Type B pancreatic cell (in vitro differentiated cells): ENCODE measurements at regions not wholly inside any gene's neighbourhood (a gene's known extent, or its start where the extent isn't known, plus 50 kb on each side); places are given as distances from the start of the nearest gene placed in this dataset.

Source experiments
- DNase-seq: peaks from one replicate; pipeline ENCODE4 v3.0.0; 2021; ENCODE audit warnings: mixed read lengths; ENCODE audit not compliant: unreplicated experiment; ENCODE audit errors: extremely low spot score
- H3K27ac Mint-ChIP-seq: 2 replicates; pipeline ENCODE4 v1.8.0; 2021; ENCODE audit warnings: mild to moderate bottlenecking, mixed read lengths
- H3K27me3 Mint-ChIP-seq: 2 replicates; pipeline ENCODE4 v1.8.0; 2021; ENCODE audit warnings: mixed read lengths
- H3K36me3 Mint-ChIP-seq: 2 replicates; pipeline ENCODE4 v1.8.0; 2021; ENCODE audit warnings: mixed read lengths
- H3K4me1 Mint-ChIP-seq: one replicate; pipeline ENCODE4 v1.8.0; 2021; ENCODE audit warnings: mixed read lengths; ENCODE audit not compliant: unreplicated experiment
- H3K4me3 Mint-ChIP-seq: 2 replicates; pipeline ENCODE4 v1.8.0; 2021; ENCODE audit warnings: mild to moderate bottlenecking, mixed read lengths
- H3K9me3 Mint-ChIP-seq: 2 replicates; pipeline ENCODE4 v1.8.0; 2021; ENCODE audit warnings: mixed read lengths
- TF ChIP-seq, protein P1 (sequence below): fragments of 200-600 bp; sonication (generic); conservative IDR thresholded peaks from 2 replicates; pipeline ENCODE4 v1.5.0; 2021; ENCODE audit warnings: antibody characterized with exemption, mild to moderate bottlenecking

DNA sequence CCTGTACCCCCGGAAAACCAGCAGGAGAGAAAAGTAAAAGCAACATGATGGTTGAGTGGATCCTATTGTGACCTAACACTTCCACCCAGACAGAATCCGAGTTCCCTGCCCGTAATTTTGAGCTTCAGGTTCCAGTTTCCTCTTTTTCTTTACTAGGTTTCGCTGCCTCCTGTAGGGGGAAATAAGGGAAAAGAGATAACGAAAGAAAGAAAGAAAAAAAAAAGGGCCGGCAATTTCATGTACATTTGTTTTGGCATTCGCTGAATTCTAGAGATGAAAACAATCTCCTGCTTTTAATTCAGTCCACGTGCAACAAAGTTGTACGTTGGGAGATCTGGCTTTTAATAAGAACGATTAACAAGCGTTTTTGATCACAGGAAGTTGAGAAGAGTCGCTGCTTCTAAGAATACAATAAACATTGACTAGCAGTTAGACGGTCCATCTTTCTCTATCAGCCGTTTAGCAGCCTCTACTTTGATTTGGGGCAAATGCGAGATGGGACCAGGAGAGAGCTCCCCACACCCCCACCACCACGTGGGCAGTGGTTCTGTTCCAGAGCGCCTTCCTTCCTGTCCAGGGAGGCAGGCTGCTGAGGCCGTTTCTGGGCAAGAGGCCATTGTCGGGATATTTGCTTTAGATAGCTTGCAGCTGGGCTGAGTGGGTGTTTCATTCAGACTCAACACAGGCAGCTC lies 155.9 kb upstream of the RUNX1 start:
- TF ChIP-seq, protein P1, sequence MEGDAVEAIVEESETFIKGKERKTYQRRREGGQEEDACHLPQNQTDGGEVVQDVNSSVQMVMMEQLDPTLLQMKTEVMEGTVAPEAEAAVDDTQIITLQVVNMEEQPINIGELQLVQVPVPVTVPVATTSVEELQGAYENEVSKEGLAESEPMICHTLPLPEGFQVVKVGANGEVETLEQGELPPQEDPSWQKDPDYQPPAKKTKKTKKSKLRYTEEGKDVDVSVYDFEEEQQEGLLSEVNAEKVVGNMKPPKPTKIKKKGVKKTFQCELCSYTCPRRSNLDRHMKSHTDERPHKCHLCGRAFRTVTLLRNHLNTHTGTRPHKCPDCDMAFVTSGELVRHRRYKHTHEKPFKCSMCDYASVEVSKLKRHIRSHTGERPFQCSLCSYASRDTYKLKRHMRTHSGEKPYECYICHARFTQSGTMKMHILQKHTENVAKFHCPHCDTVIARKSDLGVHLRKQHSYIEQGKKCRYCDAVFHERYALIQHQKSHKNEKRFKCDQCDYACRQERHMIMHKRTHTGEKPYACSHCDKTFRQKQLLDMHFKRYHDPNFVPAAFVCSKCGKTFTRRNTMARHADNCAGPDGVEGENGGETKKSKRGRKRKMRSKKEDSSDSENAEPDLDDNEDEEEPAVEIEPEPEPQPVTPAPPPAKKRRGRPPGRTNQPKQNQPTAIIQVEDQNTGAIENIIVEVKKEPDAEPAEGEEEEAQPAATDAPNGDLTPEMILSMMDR = no peak
- no peak overlapping the region for H3K4me3 Mint-ChIP-seq
- peaks cover under 1% of the 10 kb centered on the region for H3K9me3 Mint-ChIP-seq
- DNase-seq = no peak
- H3K36me3 Mint-ChIP-seq = no peaks in the 10 kb centered on the region
- no peak overlapping the region for H3K27ac Mint-ChIP-seq
- H3K27me3 Mint-ChIP-seq = no peaks in the 10 kb centered on the region
- H3K4me1 Mint-ChIP-seq = peaks cover 12% of the 10 kb centered on the region

- no peak for DNase-seq
- Mint-ChIP-seq H3K9me3 (no peaks in the 10 kb centered on the region), H3K4me1 (peaks cover 12% of the 10 kb centered on the region), H3K27me3 (no peaks in the 10 kb centered on the region), H3K36me3 (no peaks in the 10 kb centered on the region), H3K27ac (no peak overlapping the region), H3K4me3 (no peak overlapping the region)
- TF ChIP-seq, protein P1 = no peak
These were observed 155.0 kb upstream of the RUNX1 start for GRCh38 chr21:35204125-35204524.

DNA sequence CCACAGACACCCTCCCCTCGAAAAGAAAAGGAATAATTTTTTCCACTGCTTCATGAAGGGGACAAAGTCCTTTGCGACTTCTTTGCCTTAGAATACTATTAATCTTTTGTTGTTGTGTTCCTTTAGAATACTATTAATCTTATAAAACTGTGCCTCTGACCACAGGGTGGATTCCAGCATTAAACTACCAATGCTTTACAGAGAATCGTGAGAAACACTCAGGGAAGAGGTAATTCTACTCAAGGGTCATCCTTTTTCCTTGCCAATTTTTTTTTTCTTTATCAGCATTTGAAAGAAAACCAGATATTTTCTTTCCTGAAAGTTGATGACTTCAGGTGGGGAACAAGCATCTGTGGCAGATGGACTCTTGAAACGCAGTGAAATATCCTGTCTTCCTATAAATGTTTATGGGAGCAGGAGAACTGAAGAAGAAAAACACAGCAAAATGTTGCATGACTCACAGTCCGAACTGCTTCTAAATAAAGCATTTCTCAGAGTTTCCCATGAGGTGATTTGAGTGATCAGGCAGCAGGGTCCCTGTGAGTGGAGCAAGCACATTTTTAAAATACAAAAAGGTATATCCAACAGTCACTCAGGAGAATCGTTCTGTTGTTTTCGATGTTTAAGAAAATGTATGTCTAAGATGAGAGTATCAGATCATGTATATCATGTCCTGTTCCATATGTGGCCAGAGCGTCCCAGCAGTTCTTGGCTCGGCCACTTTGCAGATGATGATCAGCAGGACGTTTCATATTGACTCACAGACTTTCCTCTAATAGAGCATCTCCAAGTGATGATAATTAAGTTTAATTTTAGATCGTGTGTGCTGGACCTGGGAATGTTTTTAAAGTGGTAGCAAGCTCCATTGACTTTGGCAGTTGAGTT lies 154.2 kb upstream of the RUNX1 start:
- no peaks in the 10 kb centered on the region for H3K36me3 Mint-ChIP-seq
- peaks cover under 1% of the 10 kb centered on the region for H3K27me3 Mint-ChIP-seq
- H3K9me3 Mint-ChIP-seq = no peaks in the 10 kb centered on the region
- no peak overlapping the region for H3K4me3 Mint-ChIP-seq
- H3K27ac Mint-ChIP-seq = no peak overlapping the region
- H3K4me1 Mint-ChIP-seq = peaks cover 12% of the 10 kb centered on the region
- TF ChIP-seq, protein P1 = no peak
- DNase-seq = no peak

DNA sequence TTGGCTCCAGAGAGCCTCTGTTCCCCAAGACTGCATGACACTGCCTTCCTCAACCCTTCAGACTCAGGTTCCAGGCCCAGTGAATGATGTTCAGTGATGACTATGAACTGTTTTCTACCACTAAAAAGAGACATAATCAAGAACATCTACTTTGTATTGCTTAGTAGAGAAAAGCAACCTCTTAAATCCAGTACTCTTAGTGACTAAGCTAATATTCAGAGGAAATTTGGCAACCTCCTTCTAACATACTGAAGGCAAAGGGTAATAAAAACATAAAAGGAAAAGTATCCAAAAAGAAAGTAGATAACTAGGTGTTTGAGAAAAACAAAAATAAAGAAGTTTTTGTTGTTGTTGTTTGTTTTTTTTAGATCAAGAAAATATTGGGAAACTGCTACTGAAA lies 153.3 kb upstream of the RUNX1 start:
- DNase-seq = no peak
- Mint-ChIP-seq H3K4me1 (peaks cover 16% of the 10 kb centered on the region), H3K27ac (no peak overlapping the region), H3K9me3 (no peaks in the 10 kb centered on the region), H3K27me3 (peaks cover 3% of the 10 kb centered on the region), H3K4me3 (no peak overlapping the region), H3K36me3 (no peaks in the 10 kb centered on the region)
- TF ChIP-seq, protein P1 = no peak

DNA sequence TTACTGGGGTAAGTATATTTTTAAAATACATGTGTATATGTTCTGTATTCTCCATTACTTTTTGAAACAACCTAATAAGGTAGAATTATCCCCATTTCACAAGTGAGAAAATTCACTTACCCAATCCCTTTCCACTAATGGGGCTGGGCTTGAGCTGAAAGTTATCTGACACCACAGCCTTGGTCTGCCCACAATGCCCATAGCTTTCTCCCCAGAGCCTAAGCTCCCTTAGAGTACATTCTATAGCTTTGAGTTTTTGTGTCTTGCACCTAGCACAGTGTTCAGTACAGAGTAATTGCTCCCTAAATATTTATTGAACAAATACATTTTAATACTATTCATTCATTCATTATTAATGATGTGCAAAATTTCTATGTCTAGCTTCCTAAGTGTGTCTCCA lies 152.7 kb upstream of the RUNX1 start:
- Mint-ChIP-seq H3K4me1 (peaks cover 15% of the 10 kb centered on the region), H3K4me3 (no peak overlapping the region), H3K9me3 (no peaks in the 10 kb centered on the region), H3K27ac (no peak overlapping the region), H3K27me3 (peaks cover 3% of the 10 kb centered on the region), H3K36me3 (no peaks in the 10 kb centered on the region)
- DNase-seq = no peak
- TF ChIP-seq, protein P1 = no peak
